ENCODE measurements at regions not wholly inside any gene's neighbourhood (a gene's known extent, or its start where the extent isn't known, plus 50 kb on each side); places are given as distances from the start of the nearest gene placed in this dataset.

DNA sequence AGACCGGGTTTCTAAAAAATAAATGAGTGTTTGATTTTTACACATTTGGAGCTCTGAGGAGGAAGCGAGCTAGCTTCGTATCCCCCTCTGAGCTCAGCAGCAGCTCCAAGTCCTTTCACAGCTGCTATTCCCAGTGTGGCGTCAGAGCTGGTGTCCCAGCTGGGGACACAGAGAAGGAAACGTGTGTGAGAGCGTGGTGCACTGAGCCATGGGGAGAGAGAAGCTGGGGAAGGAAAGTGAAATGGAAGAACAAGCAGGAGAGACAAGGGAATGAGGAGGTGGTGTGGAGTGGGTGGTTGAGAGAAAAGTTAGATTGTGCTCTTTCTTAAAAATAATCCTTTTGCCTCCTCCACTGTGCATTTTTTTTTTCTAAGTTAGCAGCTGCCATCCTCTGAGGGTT lies 79.5 kb upstream of the SLC4A4 start:
- Histone ChIP-seq H3K9ac (ENCODE audit: low read length) (no peak overlapping the region), H3K79me2 (ENCODE audit: insufficient read depth, low read length) (no peaks in the 10 kb centered on the region), H3K27me3 (ENCODE audit: insufficient read depth, low read length) (no peaks in the 10 kb centered on the region), H3K4me2 (ENCODE audit: low read length) (no peak overlapping the region), H3K4me1 (ENCODE audit: insufficient read depth, low read length, severe bottlenecking) (no peaks in the 10 kb centered on the region), H3K9me3 (ENCODE audit: low read length) (no peaks in the 10 kb centered on the region), H3K9me2 (ENCODE audit: low read depth, low read length) (no peaks in the 10 kb centered on the region), H4K20me1 (ENCODE audit: insufficient read depth, low read length) (no peaks in the 10 kb centered on the region), H3K4me3 (ENCODE audit: low read depth, low read length, poor library complexity, severe bottlenecking) (no peak overlapping the region), H3F3A (ENCODE audit: insufficient read depth, low read length) (no peaks in the 10 kb centered on the region), H3K36me3 (ENCODE audit: insufficient read depth, low read length) (no peaks in the 10 kb centered on the region), H3K27ac (ENCODE audit: low read depth, low read length, poor library complexity, severe bottlenecking) (no peak overlapping the region), H2AFZ (ENCODE audit: low read length) (no peak overlapping the region)
- TF ChIP-seq, protein P1, sequence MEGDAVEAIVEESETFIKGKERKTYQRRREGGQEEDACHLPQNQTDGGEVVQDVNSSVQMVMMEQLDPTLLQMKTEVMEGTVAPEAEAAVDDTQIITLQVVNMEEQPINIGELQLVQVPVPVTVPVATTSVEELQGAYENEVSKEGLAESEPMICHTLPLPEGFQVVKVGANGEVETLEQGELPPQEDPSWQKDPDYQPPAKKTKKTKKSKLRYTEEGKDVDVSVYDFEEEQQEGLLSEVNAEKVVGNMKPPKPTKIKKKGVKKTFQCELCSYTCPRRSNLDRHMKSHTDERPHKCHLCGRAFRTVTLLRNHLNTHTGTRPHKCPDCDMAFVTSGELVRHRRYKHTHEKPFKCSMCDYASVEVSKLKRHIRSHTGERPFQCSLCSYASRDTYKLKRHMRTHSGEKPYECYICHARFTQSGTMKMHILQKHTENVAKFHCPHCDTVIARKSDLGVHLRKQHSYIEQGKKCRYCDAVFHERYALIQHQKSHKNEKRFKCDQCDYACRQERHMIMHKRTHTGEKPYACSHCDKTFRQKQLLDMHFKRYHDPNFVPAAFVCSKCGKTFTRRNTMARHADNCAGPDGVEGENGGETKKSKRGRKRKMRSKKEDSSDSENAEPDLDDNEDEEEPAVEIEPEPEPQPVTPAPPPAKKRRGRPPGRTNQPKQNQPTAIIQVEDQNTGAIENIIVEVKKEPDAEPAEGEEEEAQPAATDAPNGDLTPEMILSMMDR (IDR thresholded peaks at IDR 0.05; ENCODE audit: low read length) = no peak
- no peak for TF ChIP-seq EZH2 (IDR thresholded peaks at IDR 0.05; ENCODE audit: borderline replicate concordance, low read length)

DNA sequence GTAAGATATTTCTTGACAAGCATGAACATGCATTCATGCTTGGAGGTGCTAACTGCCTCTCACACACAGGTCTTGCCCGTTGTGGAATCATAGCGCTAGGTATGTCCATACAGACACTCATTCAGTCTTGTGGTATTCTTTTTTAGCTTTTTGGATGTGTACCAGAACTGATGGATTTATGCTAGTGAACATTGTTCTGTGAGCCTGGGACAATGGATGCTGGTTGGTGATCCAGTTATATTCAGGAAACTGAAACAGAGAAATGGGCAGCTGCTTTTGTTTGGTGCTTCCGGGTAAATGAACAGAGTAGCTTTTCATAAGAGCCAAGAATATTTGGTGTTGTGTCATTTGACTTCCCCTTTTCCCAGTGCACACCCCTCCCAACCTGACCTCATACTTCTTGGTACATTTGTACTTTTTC lies 78.9 kb upstream of the SLC4A4 start:
- H3K27me3 ChIP-seq (ENCODE audit: insufficient read depth, low read length) = no peaks in the 10 kb centered on the region
- H3K4me1 ChIP-seq (ENCODE audit: insufficient read depth, low read length, severe bottlenecking) = no peaks in the 10 kb centered on the region
- H3K79me2 ChIP-seq (ENCODE audit: insufficient read depth, low read length) = no peaks in the 10 kb centered on the region
- no peak overlapping the region for H3K4me2 ChIP-seq (ENCODE audit: low read length)
- TF ChIP-seq, protein P1 (IDR thresholded peaks at IDR 0.05; ENCODE audit: low read length) = no peak
- H4K20me1 ChIP-seq (ENCODE audit: insufficient read depth, low read length) = no peaks in the 10 kb centered on the region
- H3K27ac ChIP-seq (ENCODE audit: low read depth, low read length, poor library complexity, severe bottlenecking) = no peak overlapping the region
- no peaks in the 10 kb centered on the region for H3K9me3 ChIP-seq (ENCODE audit: low read length)
- no peaks in the 10 kb centered on the region for H3K36me3 ChIP-seq (ENCODE audit: insufficient read depth, low read length)
- no peaks in the 10 kb centered on the region for H3F3A ChIP-seq (ENCODE audit: insufficient read depth, low read length)
- no peak overlapping the region for H3K9ac ChIP-seq (ENCODE audit: low read length)
- H3K4me3 ChIP-seq (ENCODE audit: low read depth, low read length, poor library complexity, severe bottlenecking) = no peak overlapping the region
- no peak overlapping the region for H2AFZ ChIP-seq (ENCODE audit: low read length)
- no peaks in the 10 kb centered on the region for H3K9me2 ChIP-seq (ENCODE audit: low read depth, low read length)

DNA sequence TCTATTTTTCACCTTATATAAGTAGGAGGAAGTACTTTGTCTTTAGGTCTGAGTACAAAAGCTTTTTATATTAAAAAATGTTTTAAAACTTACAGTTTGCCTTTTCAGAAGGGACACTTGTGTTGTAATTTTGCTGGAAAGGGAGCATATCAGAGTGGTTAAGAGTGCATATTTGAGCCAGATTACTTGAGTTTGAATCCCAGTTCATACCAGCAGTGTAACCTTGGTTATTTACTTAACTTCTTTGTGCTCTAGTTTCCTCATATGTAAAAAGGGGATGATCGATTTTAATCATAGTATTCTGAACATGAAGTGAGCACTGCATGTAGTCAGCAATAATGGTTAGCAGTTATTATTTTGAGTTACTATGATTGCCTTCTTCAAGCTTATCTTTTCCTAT lies 78.3 kb upstream of the SLC4A4 start:
- TF ChIP-seq, protein P1 (IDR thresholded peaks at IDR 0.05; ENCODE audit: low read length) = no peak
- no peak for TF ChIP-seq EZH2 (IDR thresholded peaks at IDR 0.05; ENCODE audit: borderline replicate concordance, low read length)
- H2AFZ ChIP-seq (ENCODE audit: low read length) = no peak overlapping the region
- H3K9ac ChIP-seq (ENCODE audit: low read length) = no peak overlapping the region
- no peaks in the 10 kb centered on the region for H4K20me1 ChIP-seq (ENCODE audit: insufficient read depth, low read length)
- no peak overlapping the region for H3K4me3 ChIP-seq (ENCODE audit: low read depth, low read length, poor library complexity, severe bottlenecking)
- no peaks in the 10 kb centered on the region for H3K27me3 ChIP-seq (ENCODE audit: insufficient read depth, low read length)
- no peaks in the 10 kb centered on the region for H3K9me3 ChIP-seq (ENCODE audit: low read length)
- H3K79me2 ChIP-seq (ENCODE audit: insufficient read depth, low read length) = no peaks in the 10 kb centered on the region
- no peaks in the 10 kb centered on the region for H3K4me1 ChIP-seq (ENCODE audit: insufficient read depth, low read length, severe bottlenecking)
- H3K36me3 ChIP-seq (ENCODE audit: insufficient read depth, low read length) = no peaks in the 10 kb centered on the region
- H3K27ac ChIP-seq (ENCODE audit: low read depth, low read length, poor library complexity, severe bottlenecking) = no peak overlapping the region
- no peaks in the 10 kb centered on the region for H3F3A ChIP-seq (ENCODE audit: insufficient read depth, low read length)
- H3K9me2 ChIP-seq (ENCODE audit: low read depth, low read length) = no peaks in the 10 kb centered on the region
- H3K4me2 ChIP-seq (ENCODE audit: low read length) = no peak overlapping the region

All from OCI-LY1 (cell line).